Jurkat, Clone E6-1 (cell line): ENCODE measurements at regions not wholly inside any gene's neighbourhood (a gene's known extent, or its start where the extent isn't known, plus 50 kb on each side); places are given as distances from the start of the nearest gene placed in this dataset.

ENCODE experiments used
- DNase-seq: peaks from one replicate; pipeline ENCODE4 v3.0.0-alpha.2; 2011; ENCODE audit warnings: low read depth, low spot score
- H3K4me3 ChIP-seq: 2 replicates; pipeline ENCODE4 v1.5.1; 2011; ENCODE audit warnings: mild to moderate bottlenecking, low read length, control low read depth, moderate library complexity

- no peak for DNase-seq
- no peak overlapping the region for H3K4me3 ChIP-seq
Observed at GRCh38 chr5:159417170-159417569, 86.9 kb upstream of the IL12B start.

GRCh38 chr5:159419576-159419975 is 89.3 kb upstream of the IL12B start:
- no peak overlapping the region for H3K4me3 ChIP-seq
- DNase-seq, result no peak

GRCh38 chr5:159420940-159421339 is 90.7 kb upstream of the IL12B start:
- no peak overlapping the region for H3K4me3 ChIP-seq
- no peak for DNase-seq

- H3K4me3 ChIP-seq, result no peak overlapping the region
- DNase-seq, result no peak
Observed at GRCh38 chr5:159422361-159422760, 92.1 kb upstream of the IL12B start.

GRCh38 chr5:159422910-159423309 is 92.6 kb upstream of the IL12B start:
- DNase-seq, result no peak
- H3K4me3 ChIP-seq, result no peak overlapping the region

- H3K4me3 ChIP-seq, result no peak overlapping the region
- DNase-seq, result no peak
Observed at GRCh38 chr5:159424123-159424522, 93.8 kb upstream of the IL12B start.

- H3K4me3 ChIP-seq, result no peak overlapping the region
- DNase-seq, result no peak
Observed at GRCh38 chr5:159426694-159427093, 96.4 kb upstream of the IL12B start.

GRCh38 chr5:159427180-159428012 is 97.1 kb upstream of the IL12B start:
- DNase-seq, result no peak

GRCh38 chr5:159430361-159431012 is 100.2 kb upstream of the IL12B start:
- no peak overlapping the region for H3K4me3 ChIP-seq
- no peak for DNase-seq

More at GRCh38 chr5:159427180-159428012, 97.1 kb upstream of the IL12B start:
- no peak overlapping the region for H3K4me3 ChIP-seq

GRCh38 chr5:159435855-159436254 is 105.6 kb upstream of the IL12B start:
- no peak for DNase-seq
- H3K4me3 ChIP-seq, result no peak overlapping the region

- H3K4me3 ChIP-seq, result no peak overlapping the region
- no peak for DNase-seq
Observed at GRCh38 chr5:159438092-159438491, 107.8 kb upstream of the IL12B start.

GRCh38 chr5:159439002-159439401 is 108.7 kb upstream of the IL12B start:
- DNase-seq, result no peak
- no peak overlapping the region for H3K4me3 ChIP-seq

- H3K4me3 ChIP-seq, result no peak overlapping the region
- DNase-seq, result no peak
Observed at GRCh38 chr5:159440235-159440634, 109.9 kb upstream of the IL12B start.

- no peak overlapping the region for H3K4me3 ChIP-seq
- DNase-seq, result no peak
Observed at GRCh38 chr5:159440968-159441367, 110.7 kb upstream of the IL12B start.

GRCh38 chr5:159441441-159441840 is 111.2 kb upstream of the IL12B start:
- H3K4me3 ChIP-seq, result no peak overlapping the region
- DNase-seq, result no peak

GRCh38 chr5:159442206-159442850 is 112.0 kb upstream of the IL12B start:
- no peak overlapping the region for H3K4me3 ChIP-seq
- DNase-seq, result no peak

GRCh38 chr5:159444441-159445082 is 114.3 kb upstream of the IL12B start:
- DNase-seq, result peak; percentile 41

GRCh38 chr5:159447116-159447515 is 116.8 kb upstream of the IL12B start:
- no peak for DNase-seq

More at GRCh38 chr5:159444441-159445082, 114.3 kb upstream of the IL12B start:
- no peak overlapping the region for H3K4me3 ChIP-seq

GRCh38 chr5:159448841-159449407 is 118.6 kb upstream of the IL12B start:
- no peak for DNase-seq
- no peak overlapping the region for H3K4me3 ChIP-seq

More at GRCh38 chr5:159447116-159447515, 116.8 kb upstream of the IL12B start:
- no peak overlapping the region for H3K4me3 ChIP-seq
